WTC11 (cell line): ENCODE measurements at regions not wholly inside any gene's neighbourhood (a gene's known extent, or its start where the extent isn't known, plus 50 kb on each side); places are given as distances from the start of the nearest gene placed in this dataset.

Experiments
- AR ChIP-seq: fragments of 250-450 bp; sonication (Bioruptor Pico); IDR thresholded peaks from 2 replicates; pipeline ENCODE4 v1.9.0; 2021; ENCODE audit warnings: mild to moderate bottlenecking
- ETV6 ChIP-seq: sonication (generic); formaldehyde crosslinking; IDR thresholded peaks from 2 replicates; pipeline ENCODE4 v1.8.1; 2022; ENCODE audit warnings: mild to moderate bottlenecking, missing genetic modification reagents
- RORB ChIP-seq: fragments of 250-450 bp; sonication (Bioruptor Pico); IDR thresholded peaks from 2 replicates; pipeline ENCODE4 v1.9.0; 2021; ENCODE audit warnings: mild to moderate bottlenecking

GRCh38 chr16:8127070-8127469 is 463.2 kb downstream of the TMEM114 start:
- TF ChIP-seq ETV6 (CRISPR knock-in tag) (no peak), RORB (CRISPR knock-in tag) (no peak), AR (no peak)
